ENCODE measurements at regions not wholly inside any gene's neighbourhood (a gene's known extent, or its start where the extent isn't known, plus 50 kb on each side); places are given as distances from the start of the nearest gene placed in this dataset.

DNA sequence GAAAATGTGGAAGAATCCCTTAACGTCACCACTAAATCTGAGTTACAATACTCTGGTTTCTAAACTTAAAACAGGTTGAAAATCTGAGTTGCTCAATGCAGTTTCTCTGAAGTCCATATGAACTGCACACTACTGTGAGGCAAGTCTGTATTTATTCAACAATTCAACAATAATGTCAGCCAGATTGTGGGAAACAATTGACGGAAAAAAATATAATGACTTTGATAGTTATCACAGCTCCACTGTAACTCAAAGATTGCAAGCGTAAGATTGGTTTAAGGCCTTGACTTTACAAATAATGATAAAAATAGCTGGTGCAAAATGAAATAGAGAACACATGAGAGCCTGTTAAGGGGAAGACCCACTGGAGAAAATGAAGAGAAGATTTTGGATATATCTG lies 219.4 kb upstream of the CCDC150 start:
- Mint-ChIP-seq H3K4me1 (ENCODE audit: low read depth) (peaks cover 6% of the 10 kb centered on the region), H3K9me3 (no peaks in the 10 kb centered on the region), H3K27me3 (ENCODE audit: low read depth) (peaks cover 5% of the 10 kb centered on the region), H3K4me3 (no peak overlapping the region), H3K36me3 (ENCODE audit: insufficient read depth) (no peaks in the 10 kb centered on the region)
- DNase-seq (no peak), ATAC-seq (no peak)

DNA sequence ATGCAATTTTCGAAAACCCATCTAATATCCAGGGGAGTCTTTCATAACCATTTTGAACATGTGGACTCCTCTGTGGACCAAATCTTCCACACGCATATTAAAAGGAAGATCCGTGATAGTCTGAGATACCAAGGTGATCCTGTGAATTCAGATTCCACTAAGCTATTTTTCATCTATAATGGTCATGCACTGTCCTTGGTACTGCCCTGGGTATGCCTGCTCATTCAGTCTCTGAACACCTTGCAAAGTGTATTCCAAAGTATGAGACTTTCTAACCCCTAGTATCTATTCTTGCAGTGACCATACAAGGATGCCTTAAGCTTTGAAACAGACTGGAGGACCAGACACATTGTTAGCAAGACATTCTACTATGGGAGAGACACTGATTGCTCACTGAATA lies 217.6 kb upstream of the CCDC150 start:
- ATAC-seq (no peak), DNase-seq (no peak)
- Mint-ChIP-seq H3K4me3 (no peak overlapping the region), H3K27me3 (ENCODE audit: low read depth) (peaks cover 6% of the 10 kb centered on the region), H3K9me3 (no peaks in the 10 kb centered on the region), H3K4me1 (ENCODE audit: low read depth) (no peaks in the 10 kb centered on the region), H3K36me3 (ENCODE audit: insufficient read depth) (no peaks in the 10 kb centered on the region)

DNA sequence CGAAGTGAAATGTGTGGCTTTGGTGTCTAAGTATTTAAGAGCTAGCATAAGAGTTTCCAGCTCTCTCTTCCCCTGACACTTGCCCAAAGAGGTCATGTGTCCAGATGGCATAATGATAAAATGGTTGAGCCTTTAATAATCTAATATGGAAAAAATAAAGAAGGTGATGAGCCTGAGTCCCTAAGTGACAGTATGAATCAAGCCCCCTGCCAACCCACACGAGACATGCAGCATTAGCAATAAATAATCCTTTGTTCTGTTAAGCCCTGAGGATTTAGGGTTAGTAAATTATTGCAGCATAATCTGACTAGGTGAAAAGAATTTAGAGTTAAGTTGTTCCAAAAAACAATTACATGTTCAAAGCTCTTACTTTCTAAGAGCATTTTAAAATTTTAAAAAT lies 217.2 kb upstream of the CCDC150 start:
- ATAC-seq (no peak), DNase-seq (no peak)
- H3K36me3 Mint-ChIP-seq (ENCODE audit: insufficient read depth), result no peaks in the 10 kb centered on the region
- no peak overlapping the region for H3K4me3 Mint-ChIP-seq
- no peaks in the 10 kb centered on the region for H3K4me1 Mint-ChIP-seq (ENCODE audit: low read depth)
- H3K27me3 Mint-ChIP-seq (ENCODE audit: low read depth), result peaks cover 6% of the 10 kb centered on the region
- no peaks in the 10 kb centered on the region for H3K9me3 Mint-ChIP-seq

DNA sequence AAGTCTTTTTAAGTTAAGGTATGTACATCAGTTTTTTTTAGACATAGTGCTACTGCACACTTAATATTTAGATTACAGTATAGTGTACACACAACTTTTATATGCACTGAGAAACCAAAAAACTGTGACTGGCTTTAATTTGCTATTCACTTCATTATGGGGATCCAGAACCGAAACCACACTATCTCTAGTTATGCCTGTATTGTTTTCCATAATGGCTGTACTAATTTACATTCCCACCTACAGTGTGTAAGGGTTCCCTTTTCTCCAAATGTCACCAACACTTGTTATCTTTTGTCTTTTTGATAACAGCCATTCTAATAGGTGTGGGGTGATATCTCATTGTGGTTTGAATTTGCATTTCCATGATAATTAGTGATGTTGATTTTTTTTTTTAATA lies 213.4 kb upstream of the CCDC150 start:
- ATAC-seq, result no peak
- Mint-ChIP-seq H3K36me3 (ENCODE audit: insufficient read depth) (no peaks in the 10 kb centered on the region), H3K27me3 (ENCODE audit: low read depth) (peaks cover 15% of the 10 kb centered on the region), H3K9me3 (no peaks in the 10 kb centered on the region), H3K4me1 (ENCODE audit: low read depth) (peaks cover 5% of the 10 kb centered on the region), H3K4me3 (no peak overlapping the region)
- no peak for DNase-seq

DNA sequence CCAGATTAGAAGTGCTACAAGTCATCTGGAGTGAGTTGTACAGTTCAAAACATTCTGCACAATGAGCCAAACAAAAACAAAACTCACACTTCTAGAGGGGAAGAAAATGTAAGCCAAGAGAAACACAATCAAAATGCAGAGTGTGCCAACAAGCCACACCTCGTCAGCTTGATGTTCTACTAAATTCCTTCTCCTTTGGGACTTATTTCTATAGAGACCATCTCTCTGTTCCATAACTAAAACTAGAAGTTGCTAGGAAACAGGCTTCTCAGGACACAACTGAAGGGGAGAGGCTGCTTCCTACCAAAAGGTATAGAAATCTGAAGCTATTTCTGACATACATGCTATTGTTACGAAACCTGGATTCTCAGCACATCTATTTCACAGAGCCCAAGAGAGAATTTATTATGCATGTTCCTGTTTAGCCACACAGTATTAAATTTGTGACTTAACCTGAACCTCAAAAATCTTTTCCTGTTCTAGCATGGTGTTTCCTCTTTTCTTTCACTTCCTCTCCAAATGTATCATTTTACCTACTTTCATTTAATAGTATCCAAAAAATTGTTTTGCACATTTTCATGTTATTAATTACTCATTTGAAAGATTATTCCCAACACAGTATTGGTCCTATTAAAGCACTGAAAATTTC lies 211.4 kb upstream of the CCDC150 start:
- Mint-ChIP-seq H3K27me3 (ENCODE audit: low read depth) (peaks cover 15% of the 10 kb centered on the region), H3K4me3 (no peak overlapping the region), H3K4me1 (ENCODE audit: low read depth) (peaks cover 5% of the 10 kb centered on the region), H3K36me3 (ENCODE audit: insufficient read depth) (no peaks in the 10 kb centered on the region), H3K9me3 (no peaks in the 10 kb centered on the region)
- DNase-seq, result no peak
- no peak for ATAC-seq

DNA sequence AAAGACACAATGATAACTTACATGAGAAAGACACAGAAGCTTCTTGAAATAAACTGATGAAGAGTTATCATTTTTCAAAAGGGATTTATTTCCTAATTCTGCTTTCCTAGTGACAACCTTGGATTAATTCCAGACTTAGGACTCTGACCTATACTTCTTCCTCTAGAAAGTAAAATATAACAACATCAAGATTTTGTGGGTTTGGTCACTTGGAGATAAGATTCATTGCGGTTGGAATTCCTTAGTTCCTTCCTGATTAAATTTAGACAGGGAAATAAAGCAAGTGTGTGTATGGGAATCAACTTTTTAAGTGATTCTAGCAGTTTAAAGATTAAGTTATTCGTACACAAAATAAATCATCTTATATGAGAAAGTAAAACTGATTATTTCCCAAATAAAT lies 208.4 kb upstream of the CCDC150 start:
- Mint-ChIP-seq H3K36me3 (ENCODE audit: insufficient read depth) (no peaks in the 10 kb centered on the region), H3K4me3 (no peak overlapping the region)

DNA sequence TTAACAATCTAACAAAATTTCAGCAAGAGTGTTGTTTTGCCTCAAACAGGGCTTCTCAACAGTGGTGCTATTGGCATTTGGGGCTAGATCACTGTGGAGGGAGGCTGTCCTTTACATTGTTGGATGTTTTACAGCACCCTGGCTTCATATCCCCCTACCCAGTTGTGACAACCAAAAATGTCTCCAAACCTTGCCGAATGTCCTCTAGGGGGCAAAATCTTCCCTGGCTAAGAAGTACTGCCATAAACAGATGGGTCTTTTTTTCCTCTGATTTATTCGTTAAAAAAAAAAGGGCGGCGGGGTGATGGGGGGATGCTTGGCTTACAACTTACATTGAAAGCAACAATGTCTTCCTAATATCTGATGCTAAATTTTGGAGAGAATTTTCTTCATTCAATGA lies 207.6 kb upstream of the CCDC150 start:
- Mint-ChIP-seq H3K9me3 (no peaks in the 10 kb centered on the region), H3K27me3 (ENCODE audit: low read depth) (peaks cover 10% of the 10 kb centered on the region), H3K4me3 (no peak overlapping the region), H3K4me1 (ENCODE audit: low read depth) (peaks cover 5% of the 10 kb centered on the region), H3K36me3 (ENCODE audit: insufficient read depth) (no peaks in the 10 kb centered on the region)
- ATAC-seq (no peak), DNase-seq (no peak)

More for the DNA sequence above, 208.4 kb upstream of the CCDC150 start:
- ATAC-seq (no peak), DNase-seq (no peak)
- Mint-ChIP-seq H3K4me1 (ENCODE audit: low read depth) (peaks cover 5% of the 10 kb centered on the region), H3K27me3 (ENCODE audit: low read depth) (peaks cover 9% of the 10 kb centered on the region), H3K9me3 (no peaks in the 10 kb centered on the region)

DNA sequence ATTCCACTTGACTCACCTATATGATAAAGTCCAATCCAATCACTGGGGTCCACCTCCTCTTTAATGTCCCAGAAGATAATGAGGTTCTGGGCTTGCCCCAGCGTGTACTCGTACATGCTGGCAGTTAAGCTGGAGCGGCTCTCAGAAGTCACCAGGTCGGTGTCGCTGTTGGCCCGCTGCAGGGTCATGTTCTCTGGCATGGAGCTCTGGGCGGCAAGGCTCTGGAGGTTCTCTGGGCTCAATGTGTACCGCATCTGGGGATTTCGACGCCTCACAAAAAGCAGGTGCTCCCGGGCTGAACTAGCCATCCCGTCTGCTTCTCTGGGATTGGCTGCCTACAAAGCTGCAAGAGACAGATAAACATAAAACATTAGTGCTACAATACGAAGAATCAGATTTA lies 206.4 kb upstream of the CCDC150 start:
- Mint-ChIP-seq H3K9me3 (no peaks in the 10 kb centered on the region), H3K4me1 (ENCODE audit: low read depth) (peaks cover under 1% of the 10 kb centered on the region), H3K27me3 (ENCODE audit: low read depth) (peaks cover 12% of the 10 kb centered on the region)

DNA sequence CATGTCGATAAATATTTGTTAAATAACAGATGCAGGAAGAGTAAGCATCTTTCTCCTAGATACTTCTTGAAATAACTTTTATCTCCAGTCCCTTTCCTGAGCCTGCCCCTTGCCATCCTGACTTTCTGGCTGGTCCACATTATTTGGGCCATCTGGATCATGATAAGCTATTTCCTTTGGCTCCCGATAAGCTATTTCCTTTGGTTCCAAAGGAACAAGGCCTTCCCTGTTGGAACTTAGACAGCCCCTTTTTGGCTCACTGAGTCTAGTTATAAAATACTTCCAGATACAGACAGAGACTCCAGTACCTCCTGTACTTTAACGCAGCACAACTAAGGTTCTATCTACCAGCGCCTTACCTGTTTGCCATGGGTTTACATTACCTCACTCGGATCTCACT lies 205.3 kb upstream of the CCDC150 start:
- Mint-ChIP-seq H3K9me3 (no peaks in the 10 kb centered on the region), H3K36me3 (ENCODE audit: insufficient read depth) (no peaks in the 10 kb centered on the region), H3K27me3 (ENCODE audit: low read depth) (peaks cover 12% of the 10 kb centered on the region), H3K4me1 (ENCODE audit: low read depth) (no peaks in the 10 kb centered on the region), H3K4me3 (no peak overlapping the region)
- DNase-seq, result no peak
- ATAC-seq, result no peak

More for the DNA sequence above, 206.4 kb upstream of the CCDC150 start:
- Mint-ChIP-seq H3K36me3 (ENCODE audit: insufficient read depth) (no peaks in the 10 kb centered on the region), H3K4me3 (no peak overlapping the region)
- DNase-seq, result no peak
- no peak for ATAC-seq

DNA sequence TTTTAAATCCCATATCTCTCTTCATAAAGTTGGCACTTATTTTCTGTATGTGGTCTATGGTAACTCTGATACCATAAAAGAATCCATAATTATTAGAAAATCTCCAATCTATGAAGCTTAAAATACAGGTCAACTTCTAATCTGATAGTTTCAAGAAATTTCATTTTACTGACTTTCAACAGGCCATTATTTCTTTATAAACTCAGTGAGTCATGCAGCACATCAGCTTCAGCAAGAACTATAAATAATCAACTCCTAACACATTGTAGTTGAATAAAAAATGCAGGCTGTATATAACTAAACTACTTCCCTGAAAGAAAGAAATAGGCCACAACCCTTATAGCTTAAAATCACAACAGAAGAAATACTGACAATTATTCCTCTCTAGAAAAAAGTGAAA lies 204.3 kb upstream of the CCDC150 start:
- H3K4me1 Mint-ChIP-seq (ENCODE audit: low read depth), result no peaks in the 10 kb centered on the region
- no peak for DNase-seq
- no peak overlapping the region for H3K4me3 Mint-ChIP-seq
- H3K9me3 Mint-ChIP-seq, result no peaks in the 10 kb centered on the region
- no peaks in the 10 kb centered on the region for H3K36me3 Mint-ChIP-seq (ENCODE audit: insufficient read depth)
- peaks cover 6% of the 10 kb centered on the region for H3K27me3 Mint-ChIP-seq (ENCODE audit: low read depth)
- no peak for ATAC-seq

DNA sequence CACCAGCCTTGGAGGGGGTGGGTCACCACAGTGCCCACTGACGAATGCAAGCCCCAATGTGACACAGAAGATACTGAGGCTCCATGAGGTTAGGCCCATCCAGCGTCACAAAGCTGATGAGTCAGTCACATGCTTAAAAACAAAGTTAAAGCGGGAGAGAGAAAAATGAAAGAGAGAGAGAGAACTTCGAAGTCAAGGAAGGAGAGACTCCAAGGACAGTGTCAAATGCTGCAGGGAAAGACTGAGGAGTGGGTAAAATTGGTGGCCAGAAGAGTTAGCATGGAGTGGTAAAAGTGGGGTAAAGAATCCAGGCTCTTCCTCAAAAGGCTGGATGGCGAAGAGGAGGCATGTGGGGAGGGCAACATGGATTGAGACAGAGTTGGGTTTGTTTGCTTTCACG lies 201.9 kb upstream of the CCDC150 start:
- Mint-ChIP-seq H3K4me1 (ENCODE audit: low read depth) (no peaks in the 10 kb centered on the region), H3K27me3 (ENCODE audit: low read depth) (peaks cover 2% of the 10 kb centered on the region), H3K36me3 (ENCODE audit: insufficient read depth) (no peaks in the 10 kb centered on the region), H3K9me3 (no peaks in the 10 kb centered on the region), H3K4me3 (no peak overlapping the region)
- DNase-seq (no peak), ATAC-seq (no peak)

DNA sequence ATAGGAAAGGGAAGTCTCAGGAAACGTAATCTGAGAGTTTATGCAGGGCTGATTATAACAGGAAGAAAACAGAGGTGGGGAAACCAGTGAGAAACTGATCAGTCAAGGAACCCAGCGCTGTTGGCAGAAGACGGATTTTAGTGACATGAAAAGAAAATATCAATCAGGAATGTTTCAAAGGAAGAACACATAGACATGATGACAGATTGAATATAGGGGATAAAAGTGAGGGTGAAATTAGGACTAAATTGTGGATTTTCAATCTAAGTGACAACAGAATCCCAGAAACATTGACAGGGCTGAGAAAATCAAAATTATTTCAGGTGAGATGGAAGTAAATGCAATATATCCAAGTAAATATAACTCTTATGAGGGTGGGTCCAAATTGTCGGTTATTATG lies 199.8 kb upstream of the CCDC150 start:
- DNase-seq (no peak), ATAC-seq (no peak)
- Mint-ChIP-seq H3K4me3 (no peak overlapping the region), H3K27me3 (ENCODE audit: low read depth) (peaks cover 2% of the 10 kb centered on the region), H3K4me1 (ENCODE audit: low read depth) (no peaks in the 10 kb centered on the region), H3K9me3 (no peaks in the 10 kb centered on the region), H3K36me3 (ENCODE audit: insufficient read depth) (no peaks in the 10 kb centered on the region)

DNA sequence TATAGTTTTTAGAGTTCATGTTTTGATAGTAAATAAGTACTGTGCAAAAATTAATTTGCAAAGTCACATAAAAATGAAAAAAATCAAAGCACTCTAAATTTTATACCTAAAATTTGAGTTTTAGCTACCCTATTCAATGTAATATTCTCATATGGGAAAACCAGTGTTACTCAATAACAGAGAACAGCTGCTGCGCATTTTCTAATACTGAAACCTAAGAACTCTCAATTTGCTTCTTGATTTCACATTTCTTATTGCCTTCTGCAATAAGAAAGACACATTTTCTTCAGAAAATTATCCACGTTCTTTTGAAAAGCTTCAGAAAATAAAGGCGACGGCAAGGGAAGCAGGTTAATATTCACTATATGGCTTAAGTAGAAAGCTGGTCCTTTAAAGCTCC lies 199.1 kb upstream of the CCDC150 start:
- peaks cover 2% of the 10 kb centered on the region for H3K27me3 Mint-ChIP-seq (ENCODE audit: low read depth)
- H3K36me3 Mint-ChIP-seq (ENCODE audit: insufficient read depth), result no peaks in the 10 kb centered on the region
- DNase-seq (no peak), ATAC-seq (no peak)
- H3K9me3 Mint-ChIP-seq, result no peaks in the 10 kb centered on the region
- H3K4me3 Mint-ChIP-seq, result no peak overlapping the region
- H3K4me1 Mint-ChIP-seq (ENCODE audit: low read depth), result no peaks in the 10 kb centered on the region

DNA sequence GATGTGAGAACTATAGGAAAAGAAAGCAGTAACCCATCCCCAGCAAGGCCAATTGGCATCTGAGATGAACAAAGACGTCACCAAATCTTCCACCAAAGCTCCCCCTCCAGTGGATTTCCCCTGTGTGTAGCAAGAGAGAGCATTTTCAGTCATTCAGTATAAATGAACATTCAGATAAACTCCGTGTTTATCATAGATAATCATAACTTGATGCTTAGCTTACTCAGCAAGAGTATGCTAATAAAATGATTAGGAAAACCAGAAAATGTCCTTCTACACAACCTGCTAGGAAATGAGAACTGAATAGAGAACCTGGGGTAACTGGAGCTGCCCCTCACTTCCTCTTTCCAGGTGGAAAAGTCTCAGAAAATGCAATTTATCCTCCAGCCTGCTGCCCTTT lies 198.0 kb upstream of the CCDC150 start:
- H3K27me3 Mint-ChIP-seq (ENCODE audit: low read depth), result peaks cover 2% of the 10 kb centered on the region
- ATAC-seq (no peak), DNase-seq (no peak)
- no peak overlapping the region for H3K4me3 Mint-ChIP-seq
- H3K9me3 Mint-ChIP-seq, result peaks cover 5% of the 10 kb centered on the region
- H3K4me1 Mint-ChIP-seq (ENCODE audit: low read depth), result no peaks in the 10 kb centered on the region
- no peaks in the 10 kb centered on the region for H3K36me3 Mint-ChIP-seq (ENCODE audit: insufficient read depth)

DNA sequence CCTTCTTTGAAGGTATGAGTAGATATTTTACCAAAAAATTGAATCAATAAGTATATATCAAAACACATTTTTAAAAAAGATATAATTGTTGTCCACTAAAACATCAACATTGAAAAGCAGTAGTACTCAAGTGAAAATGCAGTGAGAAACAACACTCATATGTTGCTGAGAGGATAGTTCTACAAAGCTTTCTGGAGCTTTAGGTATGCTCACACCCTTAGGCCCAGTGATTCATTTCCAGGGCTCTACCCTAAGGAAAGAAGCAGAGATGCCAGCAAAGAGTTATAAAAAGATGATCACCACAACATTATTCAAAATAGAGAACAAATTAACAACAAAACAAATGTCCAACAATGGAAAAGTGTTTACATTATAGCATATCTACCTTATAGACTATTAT lies 197.3 kb upstream of the CCDC150 start:
- ATAC-seq, result no peak
- H3K36me3 Mint-ChIP-seq (ENCODE audit: insufficient read depth), result no peaks in the 10 kb centered on the region
- H3K4me1 Mint-ChIP-seq (ENCODE audit: low read depth), result no peaks in the 10 kb centered on the region
- peaks cover 5% of the 10 kb centered on the region for H3K9me3 Mint-ChIP-seq
- H3K4me3 Mint-ChIP-seq, result no peak overlapping the region
- DNase-seq, result no peak
- no peaks in the 10 kb centered on the region for H3K27me3 Mint-ChIP-seq (ENCODE audit: low read depth)

DNA sequence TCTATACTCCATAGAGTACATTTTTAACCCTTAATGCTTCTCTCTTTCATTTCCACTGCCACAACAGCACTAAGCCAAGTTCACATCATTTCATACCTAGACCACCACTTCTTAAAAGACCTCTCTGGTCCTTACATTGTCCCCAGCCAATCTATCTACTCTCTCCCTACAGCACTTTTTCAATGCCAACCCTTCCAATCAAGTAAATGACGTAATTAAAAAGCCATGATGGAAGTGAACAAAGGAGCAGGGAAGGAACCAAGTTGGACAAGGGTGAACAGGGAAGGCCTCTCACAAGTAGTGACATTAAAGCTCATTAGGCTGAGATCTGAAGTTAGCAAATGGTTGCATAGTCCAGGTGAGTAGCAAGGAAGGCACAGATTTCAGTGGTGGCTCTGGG lies 195.1 kb upstream of the CCDC150 start:
- ATAC-seq (no peak), DNase-seq (no peak)
- Mint-ChIP-seq H3K27me3 (ENCODE audit: low read depth) (peaks cover 8% of the 10 kb centered on the region), H3K36me3 (ENCODE audit: insufficient read depth) (no peaks in the 10 kb centered on the region), H3K4me1 (ENCODE audit: low read depth) (no peaks in the 10 kb centered on the region), H3K9me3 (peaks cover 5% of the 10 kb centered on the region), H3K4me3 (no peak overlapping the region)
